Loucy (cell line): ENCODE measurements at regions not wholly inside any gene's neighbourhood (a gene's known extent, or its start where the extent isn't known, plus 50 kb on each side); places are given as distances from the start of the nearest gene placed in this dataset.

Experiments
- H2AFZ ChIP-seq: fragments of 200-600 bp; sonication (generic); 2 replicates; pipeline ENCODE4 v1.6.0; 2016; ENCODE audit warnings: antibody characterized with exemption, mild to moderate bottlenecking, low read length, moderate library complexity
- H3F3A ChIP-seq: fragments of 200-600 bp; 2 replicates; pipeline ENCODE4 v1.6.0; 2016; ENCODE audit warnings: antibody characterized with exemption, low read depth, mild to moderate bottlenecking
- H3K27me3 ChIP-seq: fragments of 200-600 bp; sonication (generic); 2 replicates; pipeline ENCODE4 v1.6.1; 2014; ENCODE audit warnings: low read length, mild to moderate bottlenecking; ENCODE audit not compliant: insufficient read depth, poor library complexity, severe bottlenecking
- H3K36me3 ChIP-seq: fragments of 200-600 bp; sonication (generic); 2 replicates; pipeline ENCODE4 v1.6.1; 2016; ENCODE audit warnings: low read length; ENCODE audit not compliant: insufficient read depth
- H3K4me1 ChIP-seq: fragments of 200-600 bp; sonication (generic); 2 replicates; pipeline ENCODE4 v1.5.1; 2014; ENCODE audit warnings: low read length, mild to moderate bottlenecking; ENCODE audit not compliant: insufficient read depth, poor library complexity, severe bottlenecking
- H3K4me2 ChIP-seq: fragments of 200-600 bp; sonication (generic); 2 replicates; pipeline ENCODE4 v1.6.0; 2014; ENCODE audit warnings: antibody characterized with exemption, low read length, low read depth, mild to moderate bottlenecking; ENCODE audit not compliant: poor library complexity, severe bottlenecking
- H3K4me3 ChIP-seq: fragments of 200-600 bp; sonication (generic); 2 replicates; pipeline ENCODE4 v1.5.1; 2014; ENCODE audit warnings: low read length, mild to moderate bottlenecking, mixed read lengths; ENCODE audit not compliant: poor library complexity, severe bottlenecking
- H3K79me2 ChIP-seq: fragments of 200-600 bp; sonication (generic); 2 replicates; pipeline ENCODE4 v1.6.1; 2014; ENCODE audit warnings: low read length; ENCODE audit not compliant: insufficient read depth
- H3K9ac ChIP-seq: fragments of 200-600 bp; sonication (generic); 2 replicates; pipeline ENCODE4 v1.6.0; 2014; ENCODE audit warnings: mild to moderate bottlenecking, low read depth, low read length, moderate library complexity; ENCODE audit not compliant: poor library complexity, severe bottlenecking
- H3K9me2 ChIP-seq: fragments of 200-600 bp; sonication (generic); replicated peaks from 2 replicates; pipeline ENCODE4 v1.6.1; 2016; ENCODE audit warnings: low read depth, low read length, mixed read lengths
- H3K9me3 ChIP-seq: fragments of 200-600 bp; sonication (generic); 2 replicates; pipeline ENCODE4 v1.6.1; 2014; ENCODE audit warnings: mild to moderate bottlenecking, antibody characterized with exemption, low read length, low read depth; ENCODE audit not compliant: insufficient read depth
- H4K20me1 ChIP-seq: fragments of 200-600 bp; sonication (generic); 2 replicates; pipeline ENCODE4 v1.6.0; 2014; ENCODE audit warnings: antibody characterized with exemption, low read length, mild to moderate bottlenecking; ENCODE audit not compliant: insufficient read depth, poor library complexity, severe bottlenecking
- EZH2phosphoT487 ChIP-seq: fragments of 200-600 bp; IDR thresholded peaks from 2 replicates; pipeline ENCODE4 v1.6.1; 2018; ENCODE audit warnings: antibody characterized with exemption, mild to moderate bottlenecking, moderate library complexity, borderline replicate concordance
- TF ChIP-seq, protein P1 (sequence below): fragments of 200-600 bp; sonication (generic); conservative IDR thresholded peaks from 2 replicates; pipeline ENCODE4 v1.5.1; 2014; ENCODE audit warnings: mild to moderate bottlenecking, antibody characterized with exemption, low read length

DNA sequence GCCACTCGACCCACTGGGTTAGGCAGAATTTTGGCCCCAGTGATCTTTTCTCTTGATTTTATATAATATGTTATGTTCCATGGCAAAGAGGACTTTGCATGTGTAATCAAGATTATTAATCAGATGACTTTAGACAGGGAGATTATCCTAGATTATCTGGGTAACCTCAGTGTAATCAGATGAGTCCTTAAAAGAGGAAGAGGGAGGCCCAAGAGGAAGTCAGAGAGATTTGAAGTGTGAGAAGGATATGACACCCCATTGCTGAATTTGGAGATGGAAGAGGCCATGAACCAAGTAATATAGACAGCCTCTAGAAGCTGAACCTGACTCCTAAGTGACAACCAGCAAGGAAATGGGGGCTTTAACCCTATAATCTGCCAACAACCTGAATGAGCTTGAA lies 117.1 kb upstream of the CSF3R start:
- Histone ChIP-seq H3K9me3 (no peaks in the 10 kb centered on the region), H3K36me3 (no peaks in the 10 kb centered on the region), H3K9me2 (no peaks in the 10 kb centered on the region), H3K79me2 (no peaks in the 10 kb centered on the region), H3K9ac (no peak overlapping the region), H3K27me3 (no peaks in the 10 kb centered on the region), H2AFZ (no peak overlapping the region), H3K4me2 (no peak overlapping the region), H3K4me1 (no peaks in the 10 kb centered on the region), H4K20me1 (no peaks in the 10 kb centered on the region), H3F3A (no peaks in the 10 kb centered on the region), H3K4me3 (no peak overlapping the region)
- TF ChIP-seq, protein P1, sequence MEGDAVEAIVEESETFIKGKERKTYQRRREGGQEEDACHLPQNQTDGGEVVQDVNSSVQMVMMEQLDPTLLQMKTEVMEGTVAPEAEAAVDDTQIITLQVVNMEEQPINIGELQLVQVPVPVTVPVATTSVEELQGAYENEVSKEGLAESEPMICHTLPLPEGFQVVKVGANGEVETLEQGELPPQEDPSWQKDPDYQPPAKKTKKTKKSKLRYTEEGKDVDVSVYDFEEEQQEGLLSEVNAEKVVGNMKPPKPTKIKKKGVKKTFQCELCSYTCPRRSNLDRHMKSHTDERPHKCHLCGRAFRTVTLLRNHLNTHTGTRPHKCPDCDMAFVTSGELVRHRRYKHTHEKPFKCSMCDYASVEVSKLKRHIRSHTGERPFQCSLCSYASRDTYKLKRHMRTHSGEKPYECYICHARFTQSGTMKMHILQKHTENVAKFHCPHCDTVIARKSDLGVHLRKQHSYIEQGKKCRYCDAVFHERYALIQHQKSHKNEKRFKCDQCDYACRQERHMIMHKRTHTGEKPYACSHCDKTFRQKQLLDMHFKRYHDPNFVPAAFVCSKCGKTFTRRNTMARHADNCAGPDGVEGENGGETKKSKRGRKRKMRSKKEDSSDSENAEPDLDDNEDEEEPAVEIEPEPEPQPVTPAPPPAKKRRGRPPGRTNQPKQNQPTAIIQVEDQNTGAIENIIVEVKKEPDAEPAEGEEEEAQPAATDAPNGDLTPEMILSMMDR = no peak
- no peak for TF ChIP-seq EZH2phosphoT487

DNA sequence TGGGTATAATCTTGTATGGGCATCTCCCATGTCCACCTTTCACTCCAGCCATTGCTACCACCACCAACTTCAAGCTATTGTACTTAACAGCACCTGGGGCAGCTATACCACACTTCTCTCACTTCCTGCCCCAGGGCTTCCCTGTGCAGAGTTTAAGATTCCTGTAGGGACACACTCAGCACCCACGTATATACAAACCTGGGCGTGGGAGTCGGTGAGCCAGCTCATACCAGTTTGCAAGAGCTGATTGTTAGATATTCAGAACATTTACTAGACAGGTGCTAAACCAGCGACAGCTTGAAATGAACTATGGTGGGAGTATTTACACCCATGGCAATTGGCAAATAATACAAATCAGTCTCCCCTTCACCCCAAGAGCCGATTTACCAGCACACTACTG lies 114.8 kb upstream of the CSF3R start:
- Histone ChIP-seq H3K9me2 (no peaks in the 10 kb centered on the region), H3K9ac (no peak overlapping the region), H3K79me2 (no peaks in the 10 kb centered on the region), H2AFZ (no peak overlapping the region), H3K4me1 (no peaks in the 10 kb centered on the region), H3F3A (no peaks in the 10 kb centered on the region), H4K20me1 (no peaks in the 10 kb centered on the region), H3K27me3 (no peaks in the 10 kb centered on the region), H3K9me3 (no peaks in the 10 kb centered on the region), H3K4me3 (no peak overlapping the region), H3K36me3 (no peaks in the 10 kb centered on the region), H3K4me2 (no peak overlapping the region)
- TF ChIP-seq, protein P1 = no peak
- TF ChIP-seq EZH2phosphoT487 = no peak

DNA sequence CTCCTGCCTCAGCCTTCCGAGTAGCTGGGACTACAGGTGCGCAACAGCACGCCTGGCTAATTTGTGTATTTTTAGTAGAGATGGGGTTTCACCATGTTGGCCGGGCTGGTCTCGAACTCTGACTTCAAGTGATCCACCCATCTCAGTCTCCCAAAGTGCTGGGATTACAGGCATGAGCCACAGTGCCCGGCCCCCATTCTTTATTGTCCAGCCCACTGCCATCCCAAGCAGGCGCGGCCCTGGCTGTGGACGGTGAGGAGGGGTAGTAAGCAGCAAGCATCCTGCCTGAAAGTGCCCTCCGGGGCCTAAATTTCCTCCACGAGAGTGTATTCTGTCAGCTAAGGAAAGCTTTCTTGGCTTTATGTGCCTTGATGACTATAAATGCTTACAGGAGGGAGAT lies 113.2 kb upstream of the CSF3R start:
- Histone ChIP-seq H3K4me2 (no peak overlapping the region), H4K20me1 (no peaks in the 10 kb centered on the region), H3K79me2 (no peaks in the 10 kb centered on the region), H3K9me3 (no peaks in the 10 kb centered on the region), H3K9me2 (no peaks in the 10 kb centered on the region), H3F3A (no peaks in the 10 kb centered on the region), H3K36me3 (no peaks in the 10 kb centered on the region), H3K4me1 (no peaks in the 10 kb centered on the region), H3K4me3 (no peak overlapping the region), H3K9ac (no peak overlapping the region), H3K27me3 (no peaks in the 10 kb centered on the region), H2AFZ (no peak overlapping the region)
- TF ChIP-seq, protein P1 = no peak
- no peak for TF ChIP-seq EZH2phosphoT487
